Activated CD8-positive, alpha-beta memory T cell treated with anti-CD3 and anti-CD28 coated beads for 36 hours (primary cell): ENCODE measurements at regions not wholly inside any gene's neighbourhood (a gene's known extent, or its start where the extent isn't known, plus 50 kb on each side); places are given as distances from the start of the nearest gene placed in this dataset.
"Not testable (repeated sequence)": the region's sequence is repeated elsewhere in the genome, so short reads cannot be mapped to it uniquely, and the experiment has no call there.

Experiments
- CTCF ChIA-PET: fragments of 350-600 bp; sonication (Branson Sonifier 250); formaldehyde crosslinking; loops from one replicate; lab custom pipeline; 2021; ENCODE audit warnings: antibody characterized with exemption; lab: Charles Lee
- POLR2A ChIA-PET: fragments of 350-600 bp; sonication (Branson Sonifier 250); formaldehyde crosslinking; loops from one replicate; lab custom pipeline; 2021; ENCODE audit warnings: antibody characterized with exemption; lab: Charles Lee

- CTCF ChIA-PET = no interaction called here
- POLR2A ChIA-PET = no interaction called here
Measured at GRCh38 chr9:75798505-75798904, 92.0 kb upstream of the PCSK5 start.

DNA sequence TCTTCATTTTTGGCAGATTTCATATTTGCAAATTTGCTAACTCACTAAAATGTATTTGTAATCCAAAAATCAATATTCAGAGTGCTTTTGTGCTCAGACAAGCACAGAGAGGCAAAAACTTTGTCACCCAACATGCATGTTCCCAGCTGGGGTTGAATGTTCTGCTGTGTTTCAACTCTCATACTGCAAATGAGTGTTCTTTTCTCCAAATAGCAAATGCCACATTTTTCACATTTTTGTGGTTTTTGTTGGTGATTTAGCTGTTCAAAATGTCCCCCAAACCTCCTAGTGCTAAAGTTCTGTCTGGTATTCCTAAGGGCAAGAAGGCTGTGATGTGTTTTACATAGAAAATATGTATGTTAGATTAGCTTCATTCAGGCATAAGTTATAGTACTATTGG, 87.3 kb upstream of the PCSK5 start:
- ChIA-PET CTCF (no interaction called here), POLR2A (no interaction called here)

GRCh38 chr9:75810063-75810462, 80.4 kb upstream of the PCSK5 start:
- ChIA-PET POLR2A (no interaction called here), CTCF (no interaction called here)

GRCh38 chr9:75811692-75812091, 78.8 kb upstream of the PCSK5 start:
- ChIA-PET CTCF (no interaction called here), POLR2A (no interaction called here)

GRCh38 chr9:75812141-75812540, 78.3 kb upstream of the PCSK5 start:
- ChIA-PET CTCF (no interaction called here), POLR2A (no interaction called here)

- CTCF ChIA-PET = no interaction called here
- POLR2A ChIA-PET = no interaction called here
Measured at GRCh38 chr9:75814667-75815066, 75.8 kb upstream of the PCSK5 start.

DNA sequence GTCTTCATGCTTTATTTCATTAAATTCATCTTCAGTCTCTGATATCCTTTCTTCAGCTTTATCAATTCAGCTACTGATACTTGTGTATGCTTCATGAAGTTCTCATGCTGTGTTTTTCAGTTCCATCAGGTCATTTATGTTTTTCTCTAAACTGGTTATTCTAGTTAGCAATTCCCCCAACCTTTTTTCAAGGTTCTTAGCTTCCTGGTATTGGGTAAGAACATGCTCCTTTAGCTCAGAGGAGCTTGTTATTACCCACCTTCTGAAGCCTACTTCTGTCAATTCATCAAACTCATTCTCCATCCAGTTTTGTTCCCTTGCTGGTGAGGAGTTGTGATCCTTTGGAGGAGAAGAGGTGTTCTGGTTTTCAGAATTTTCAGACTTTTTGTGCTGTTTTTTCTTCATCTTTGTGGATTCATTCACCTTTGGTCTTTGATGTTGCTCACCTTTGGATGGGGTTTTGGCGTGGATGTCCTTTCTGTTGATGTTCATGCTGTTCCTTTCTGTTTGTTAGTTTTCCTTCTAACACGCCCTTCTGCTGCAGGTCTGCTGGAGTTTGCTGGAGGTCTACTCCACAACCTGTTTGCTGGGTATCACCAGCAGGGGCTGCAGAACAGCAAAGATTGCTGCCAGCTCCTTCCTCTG, 69.9 kb upstream of the PCSK5 start:
- CTCF ChIA-PET = interaction anchor here (0.6 kb wide), 1 partner anchor 27 kb away, joined by 3 read pairs; no protein-coding TSS in a partner anchor
- POLR2A ChIA-PET = not testable (repeated sequence)

DNA sequence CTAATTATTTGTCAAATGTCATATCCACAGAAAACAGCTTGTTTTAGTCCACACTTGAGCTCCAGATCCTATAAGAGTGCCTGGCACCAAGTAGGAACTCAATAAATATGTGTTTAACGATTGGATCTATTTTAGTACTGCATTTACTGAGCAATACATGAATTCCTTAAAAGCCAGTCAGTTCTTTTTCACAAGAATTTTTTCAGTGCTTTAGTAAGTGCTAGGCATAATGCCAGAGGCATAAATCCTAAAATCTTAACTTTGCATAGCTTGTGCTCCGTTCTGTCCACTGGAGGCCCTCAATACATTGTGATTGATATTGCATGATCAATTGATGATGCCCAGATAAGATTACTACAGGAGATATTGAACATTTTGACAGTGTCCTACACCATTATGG, 67.3 kb upstream of the PCSK5 start:
- CTCF ChIA-PET = no interaction called here
- POLR2A ChIA-PET = no interaction called here

- CTCF ChIA-PET = no interaction called here
Measured at GRCh38 chr9:75824816-75825568, 65.5 kb upstream of the PCSK5 start.

DNA sequence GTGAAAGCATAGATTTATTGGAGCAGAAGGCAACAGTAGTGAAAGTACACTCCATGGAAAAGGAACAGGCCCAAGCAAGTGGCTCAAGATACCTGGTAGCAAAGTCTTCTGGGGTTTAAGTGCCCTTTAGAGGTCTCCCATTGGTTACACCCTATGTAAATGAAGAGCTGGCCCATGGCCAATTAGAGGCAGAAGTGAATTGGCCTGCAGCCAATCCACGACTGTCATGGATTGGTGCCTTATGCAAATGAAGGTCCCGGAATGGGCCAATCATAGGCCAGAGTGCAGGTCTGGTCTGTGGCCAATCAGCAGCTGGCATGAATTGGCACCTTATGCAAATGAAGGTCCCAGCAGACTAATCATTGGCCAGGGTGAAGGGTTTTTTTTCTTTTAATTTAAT, 64.2 kb upstream of the PCSK5 start:
- CTCF ChIA-PET = no interaction called here
- POLR2A ChIA-PET = no interaction called here

More at GRCh38 chr9:75824816-75825568, 65.5 kb upstream of the PCSK5 start:
- POLR2A ChIA-PET = no interaction called here

- ChIA-PET POLR2A (no interaction called here), CTCF (no interaction called here)
Measured at GRCh38 chr9:75830303-75830702, 60.2 kb upstream of the PCSK5 start.

GRCh38 chr9:75833778-75834177, 56.7 kb upstream of the PCSK5 start:
- ChIA-PET CTCF (no interaction called here), POLR2A (no interaction called here)

GRCh38 chr9:75834878-75835277, 55.6 kb upstream of the PCSK5 start:
- CTCF ChIA-PET = no interaction called here
- POLR2A ChIA-PET = no interaction called here
